Neural cell (in vitro differentiated cells): ENCODE measurements at regions not wholly inside any gene's neighbourhood (a gene's known extent, or its start where the extent isn't known, plus 50 kb on each side); places are given as distances from the start of the nearest gene placed in this dataset.

ENCODE experiments used
- H2AFZ ChIP-seq: fragments of 200-600, 300-800 bp; sonication (generic), shearing (Covaris generic); 2 replicates; pipeline ENCODE4 v1.6.0; 2014; ENCODE audit warnings: low read depth, mild to moderate bottlenecking, antibody characterized with exemption, low read length, moderate library complexity
- H3F3A ChIP-seq: fragments of 200-600 bp; shearing (Covaris generic); 2 replicates; pipeline ENCODE4 v1.6.1; 2016; ENCODE audit warnings: mild to moderate bottlenecking, moderate library complexity, mixed read lengths, antibody characterized with exemption, low read length; ENCODE audit not compliant: insufficient read depth, poor library complexity, severe bottlenecking
- H3K27ac ChIP-seq: fragments of 200-600, 300-800 bp; sonication (generic), shearing (Covaris generic); 2 replicates; pipeline ENCODE4 v1.5.1; 2014; ENCODE audit warnings: mild to moderate bottlenecking, low read length, moderate library complexity
- H3K27me3 ChIP-seq: fragments of 300-800, 200-600 bp; sonication (generic), shearing (Covaris generic); 2 replicates; pipeline ENCODE4 v1.6.0; 2014; ENCODE audit warnings: mild to moderate bottlenecking, low read depth, low read length, moderate library complexity; ENCODE audit not compliant: insufficient read depth
- H3K36me3 ChIP-seq: fragments of 300-800, 200-600 bp; sonication (generic), shearing (Covaris generic); 2 replicates; pipeline ENCODE4 v1.5.1; 2014; ENCODE audit warnings: mild to moderate bottlenecking, antibody characterized with exemption, low read length, moderate library complexity; ENCODE audit not compliant: insufficient read depth
- H3K4me2 ChIP-seq: fragments of 300-800, 200-600 bp; sonication (generic), shearing (Covaris generic); 2 replicates; pipeline ENCODE4 v1.6.0; 2014; ENCODE audit warnings: mild to moderate bottlenecking, low read length
- H3K4me3 ChIP-seq: fragments of 300-800, 200-600 bp; sonication (generic), shearing (Covaris generic); 2 replicates; pipeline ENCODE4 v1.5.1; 2014; ENCODE audit warnings: mild to moderate bottlenecking, low read length, moderate library complexity
- H3K79me2 ChIP-seq: fragments of 200-600 bp; shearing (Covaris generic); replicated peaks from 2 replicates; pipeline ENCODE4 v1.6.0; 2014; ENCODE audit warnings: mild to moderate bottlenecking, low read length, moderate library complexity; ENCODE audit not compliant: insufficient read depth
- H3K9ac ChIP-seq: fragments of 300-800, 200-600 bp; sonication (generic), shearing (Covaris generic); 2 replicates; pipeline ENCODE4 v1.6.1; 2016; ENCODE audit warnings: mild to moderate bottlenecking, low read length, mixed read lengths
- H3K9me2 ChIP-seq: fragments of 200-600 bp; shearing (Covaris generic); 2 replicates; pipeline ENCODE4 v1.6.1; 2016; ENCODE audit warnings: mild to moderate bottlenecking, low read length, mixed read lengths; ENCODE audit not compliant: insufficient read depth
- H3K9me3 ChIP-seq: fragments of 200-600, 300-800 bp; sonication (generic), shearing (Covaris generic); 2 replicates; pipeline ENCODE4 v1.6.1; 2016; ENCODE audit warnings: mild to moderate bottlenecking, mixed run types, low read length, moderate library complexity, mixed read lengths
- H4K20me1 ChIP-seq: fragments of 200-600 bp; shearing (Covaris generic); 2 replicates; pipeline ENCODE4 v1.6.1; 2016; ENCODE audit warnings: mild to moderate bottlenecking, mixed run types; ENCODE audit not compliant: insufficient read depth
- EP300 ChIP-seq: fragments of 450-650 bp; conservative IDR thresholded peaks from 2 replicates; pipeline ENCODE4 v1.6.1; 2014; ENCODE audit warnings: antibody characterized with exemption, mild to moderate bottlenecking, moderate library complexity; ENCODE audit not compliant: poor library complexity, severe bottlenecking
- EZH2 ChIP-seq: fragments of 200-600, 300-800 bp; shearing (Covaris generic), sonication (generic); IDR thresholded peaks from 2 replicates; pipeline ENCODE4 v1.6.1; 2014; ENCODE audit warnings: antibody characterized with exemption, low read length, borderline replicate concordance, mild to moderate bottlenecking; ENCODE audit not compliant: insufficient read depth, poor library complexity, severe bottlenecking
- MXI1 ChIP-seq: fragments of 450-650 bp; conservative IDR thresholded peaks from 2 replicates; pipeline ENCODE4 v1.6.1; 2014; ENCODE audit warnings: antibody characterized with exemption, mild to moderate bottlenecking; ENCODE audit not compliant: poor library complexity, severe bottlenecking
- POLR2AphosphoS5 ChIP-seq: IDR thresholded peaks from 2 replicates; pipeline ENCODE4 v1.6.1; 2012
- RAD21 ChIP-seq: fragments of 450-650 bp; conservative IDR thresholded peaks from 2 replicates; pipeline ENCODE4 v1.6.1; 2014; ENCODE audit warnings: antibody characterized with exemption, mild to moderate bottlenecking, moderate library complexity
- SMC3 ChIP-seq: fragments of 450-650 bp; conservative IDR thresholded peaks from 2 replicates; pipeline ENCODE4 v1.6.1; 2014; ENCODE audit warnings: antibody characterized with exemption, mild to moderate bottlenecking, moderate library complexity; ENCODE audit not compliant: poor library complexity
- TAF1 ChIP-seq: IDR thresholded peaks from 2 replicates; pipeline ENCODE4 v1.6.1; 2012; ENCODE audit warnings: low read depth
- TF ChIP-seq, protein P1 (sequence below): IDR thresholded peaks from 2 replicates; pipeline ENCODE4 v1.6.1; 2012; ENCODE audit warnings: borderline replicate concordance
- TF ChIP-seq, protein P2 (sequence below): fragments of 450-650 bp; IDR thresholded peaks from 2 replicates; pipeline ENCODE4 v1.5.1; 2014; ENCODE audit warnings: antibody characterized with exemption, mild to moderate bottlenecking, moderate library complexity; ENCODE audit not compliant: poor library complexity, severe bottlenecking

DNA sequence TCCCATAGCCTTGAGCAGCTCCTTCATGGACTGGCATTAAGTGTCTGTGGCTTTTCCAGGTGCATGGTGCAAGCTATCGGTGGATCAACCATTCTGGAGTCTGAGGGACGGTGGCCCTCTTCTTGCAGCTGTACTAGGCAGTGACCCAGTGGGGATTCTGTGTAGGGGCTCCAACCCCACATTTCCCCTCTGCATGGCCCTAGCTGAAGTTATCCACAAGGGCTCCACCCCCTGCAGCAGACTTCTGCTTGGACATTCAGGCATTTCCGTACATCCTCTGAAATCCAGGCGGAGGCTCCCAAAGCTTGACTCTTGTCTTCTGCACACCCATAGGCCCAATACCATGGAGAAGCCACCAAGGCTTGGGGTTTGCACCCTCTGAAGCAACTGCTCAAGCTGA, 89.3 kb upstream of the PGRMC2 start:
- no peak overlapping the region for H3K4me2 ChIP-seq
- H3K4me3 ChIP-seq: no peak overlapping the region
- H3F3A ChIP-seq: no peaks in the 10 kb centered on the region
- no peak for TF ChIP-seq RAD21
- TF ChIP-seq SMC3: no peak
- no peak for TF ChIP-seq MXI1
- TF ChIP-seq, protein P1, sequence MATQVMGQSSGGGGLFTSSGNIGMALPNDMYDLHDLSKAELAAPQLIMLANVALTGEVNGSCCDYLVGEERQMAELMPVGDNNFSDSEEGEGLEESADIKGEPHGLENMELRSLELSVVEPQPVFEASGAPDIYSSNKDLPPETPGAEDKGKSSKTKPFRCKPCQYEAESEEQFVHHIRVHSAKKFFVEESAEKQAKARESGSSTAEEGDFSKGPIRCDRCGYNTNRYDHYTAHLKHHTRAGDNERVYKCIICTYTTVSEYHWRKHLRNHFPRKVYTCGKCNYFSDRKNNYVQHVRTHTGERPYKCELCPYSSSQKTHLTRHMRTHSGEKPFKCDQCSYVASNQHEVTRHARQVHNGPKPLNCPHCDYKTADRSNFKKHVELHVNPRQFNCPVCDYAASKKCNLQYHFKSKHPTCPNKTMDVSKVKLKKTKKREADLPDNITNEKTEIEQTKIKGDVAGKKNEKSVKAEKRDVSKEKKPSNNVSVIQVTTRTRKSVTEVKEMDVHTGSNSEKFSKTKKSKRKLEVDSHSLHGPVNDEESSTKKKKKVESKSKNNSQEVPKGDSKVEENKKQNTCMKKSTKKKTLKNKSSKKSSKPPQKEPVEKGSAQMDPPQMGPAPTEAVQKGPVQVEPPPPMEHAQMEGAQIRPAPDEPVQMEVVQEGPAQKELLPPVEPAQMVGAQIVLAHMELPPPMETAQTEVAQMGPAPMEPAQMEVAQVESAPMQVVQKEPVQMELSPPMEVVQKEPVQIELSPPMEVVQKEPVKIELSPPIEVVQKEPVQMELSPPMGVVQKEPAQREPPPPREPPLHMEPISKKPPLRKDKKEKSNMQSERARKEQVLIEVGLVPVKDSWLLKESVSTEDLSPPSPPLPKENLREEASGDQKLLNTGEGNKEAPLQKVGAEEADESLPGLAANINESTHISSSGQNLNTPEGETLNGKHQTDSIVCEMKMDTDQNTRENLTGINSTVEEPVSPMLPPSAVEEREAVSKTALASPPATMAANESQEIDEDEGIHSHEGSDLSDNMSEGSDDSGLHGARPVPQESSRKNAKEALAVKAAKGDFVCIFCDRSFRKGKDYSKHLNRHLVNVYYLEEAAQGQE: no peak
- TF ChIP-seq TAF1: no peak
- TF ChIP-seq, protein P2, sequence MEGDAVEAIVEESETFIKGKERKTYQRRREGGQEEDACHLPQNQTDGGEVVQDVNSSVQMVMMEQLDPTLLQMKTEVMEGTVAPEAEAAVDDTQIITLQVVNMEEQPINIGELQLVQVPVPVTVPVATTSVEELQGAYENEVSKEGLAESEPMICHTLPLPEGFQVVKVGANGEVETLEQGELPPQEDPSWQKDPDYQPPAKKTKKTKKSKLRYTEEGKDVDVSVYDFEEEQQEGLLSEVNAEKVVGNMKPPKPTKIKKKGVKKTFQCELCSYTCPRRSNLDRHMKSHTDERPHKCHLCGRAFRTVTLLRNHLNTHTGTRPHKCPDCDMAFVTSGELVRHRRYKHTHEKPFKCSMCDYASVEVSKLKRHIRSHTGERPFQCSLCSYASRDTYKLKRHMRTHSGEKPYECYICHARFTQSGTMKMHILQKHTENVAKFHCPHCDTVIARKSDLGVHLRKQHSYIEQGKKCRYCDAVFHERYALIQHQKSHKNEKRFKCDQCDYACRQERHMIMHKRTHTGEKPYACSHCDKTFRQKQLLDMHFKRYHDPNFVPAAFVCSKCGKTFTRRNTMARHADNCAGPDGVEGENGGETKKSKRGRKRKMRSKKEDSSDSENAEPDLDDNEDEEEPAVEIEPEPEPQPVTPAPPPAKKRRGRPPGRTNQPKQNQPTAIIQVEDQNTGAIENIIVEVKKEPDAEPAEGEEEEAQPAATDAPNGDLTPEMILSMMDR: no peak
- TF ChIP-seq EP300: no peak
- TF ChIP-seq EZH2: no peak
- no peak for TF ChIP-seq POLR2AphosphoS5
- H3K27me3 ChIP-seq: no peaks in the 10 kb centered on the region
- no peaks in the 10 kb centered on the region for H3K79me2 ChIP-seq
- H3K27ac ChIP-seq: no peak overlapping the region
- H3K9me3 ChIP-seq: no peaks in the 10 kb centered on the region
- no peak overlapping the region for H3K9ac ChIP-seq
- no peaks in the 10 kb centered on the region for H3K36me3 ChIP-seq
- no peaks in the 10 kb centered on the region for H3K9me2 ChIP-seq
- no peaks in the 10 kb centered on the region for H4K20me1 ChIP-seq
- no peak overlapping the region for H2AFZ ChIP-seq

DNA sequence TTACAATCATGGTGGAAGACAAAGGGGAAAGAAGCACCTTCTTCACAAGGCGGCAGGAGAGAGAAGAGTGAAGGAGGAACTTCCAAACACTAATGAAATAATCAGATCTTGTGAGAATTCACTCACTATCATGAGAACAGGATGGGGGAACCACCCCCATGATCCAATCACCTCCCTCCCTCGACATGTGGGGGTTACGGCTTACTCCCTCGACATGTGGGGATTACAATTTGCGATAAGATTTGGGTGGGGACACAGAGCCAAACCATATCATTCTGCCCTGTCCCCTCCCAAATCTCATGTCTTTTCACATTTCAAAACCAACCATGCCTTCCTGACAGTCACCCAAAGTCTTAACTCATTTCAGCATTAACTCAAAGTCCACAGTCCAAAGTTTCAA, 88.7 kb upstream of the PGRMC2 start:
- no peak overlapping the region for H3K4me2 ChIP-seq
- no peaks in the 10 kb centered on the region for H3K27me3 ChIP-seq
- no peaks in the 10 kb centered on the region for H3K9me3 ChIP-seq
- H4K20me1 ChIP-seq: no peaks in the 10 kb centered on the region
- no peaks in the 10 kb centered on the region for H3F3A ChIP-seq
- H3K4me3 ChIP-seq: no peak overlapping the region
- no peak overlapping the region for H3K27ac ChIP-seq
- no peaks in the 10 kb centered on the region for H3K9me2 ChIP-seq
- H3K79me2 ChIP-seq: no peaks in the 10 kb centered on the region
- no peak overlapping the region for H3K9ac ChIP-seq
- no peaks in the 10 kb centered on the region for H3K36me3 ChIP-seq
- no peak overlapping the region for H2AFZ ChIP-seq
- TF ChIP-seq SMC3 (no peak), EP300 (no peak), EZH2 (no peak), POLR2AphosphoS5 (no peak), MXI1 (no peak), TAF1 (no peak), RAD21 (no peak)
- TF ChIP-seq, protein P2: no peak
- TF ChIP-seq, protein P1: no peak
